Natural killer cell (primary cell): ENCODE measurements at regions not wholly inside any gene's neighbourhood (a gene's known extent, or its start where the extent isn't known, plus 50 kb on each side); places are given as distances from the start of the nearest gene placed in this dataset.

Source experiments
- ATAC-seq, 3 donors: fragments of 150-1000 bp in 2 of 3; fragments of 200-7000 bp in 1 of 3; cut with Tn5 transposase; 1 replicate in 1 of 3; 2 replicates in 2 of 3; pipeline ENCODE4 v1.10.0; 2021; ENCODE audit warnings: mild to moderate bottlenecking in 2 of 3, moderate library complexity in 2 of 3
- DNase-seq, 2 donors: peaks; one replicate each; pipeline versions ENCODE4 v3.0.0 to v3.0.0-alpha.2; 2013 to 2021; ENCODE audit warnings: mixed read lengths in 1 of 2
- H3K27ac ChIP-seq: one replicate; pipeline ENCODE4 v1.5.1; 2013; ENCODE audit warnings: mild to moderate bottlenecking, low read length
- H3K27me3 ChIP-seq: one replicate; pipeline ENCODE4 v1.6.1; 2013; ENCODE audit warnings: low read length; ENCODE audit not compliant: control insufficient read depth, insufficient read depth
- H3K36me3 ChIP-seq: one replicate; pipeline ENCODE4 v1.6.1; 2013; ENCODE audit warnings: low read length; ENCODE audit not compliant: control insufficient read depth, insufficient read depth
- H3K4me1 ChIP-seq: one replicate; pipeline ENCODE4 v1.6.1; 2013; ENCODE audit warnings: low read length; ENCODE audit not compliant: control insufficient read depth, insufficient read depth
- H3K4me3 ChIP-seq: one replicate; pipeline ENCODE4 v1.5.1; 2013; ENCODE audit warnings: low read length
- H3K9me3 ChIP-seq: one replicate; pipeline ENCODE4 v1.6.1; 2013; ENCODE audit warnings: low read length; ENCODE audit not compliant: control insufficient read depth, insufficient read depth
- H3K27ac Mint-ChIP-seq, 2 donors: one replicate each; pipeline ENCODE4 v1.8.0; 2022; ENCODE audit warnings: mild to moderate bottlenecking in 2 of 2, mixed read lengths in 2 of 2, moderate library complexity in 1 of 2
- H3K27me3 Mint-ChIP-seq, 2 donors: one replicate each; pipeline ENCODE4 v1.8.0; 2022; ENCODE audit warnings: low read depth in 2 of 2, mixed read lengths in 2 of 2
- H3K36me3 Mint-ChIP-seq: one replicate; pipeline ENCODE4 v1.8.0; 2022; ENCODE audit warnings: mixed read lengths
- H3K4me1 Mint-ChIP-seq, 2 donors: one replicate each; pipeline ENCODE4 v1.8.0; 2022; ENCODE audit warnings: mixed read lengths in 2 of 2
- H3K4me3 Mint-ChIP-seq: one replicate; pipeline ENCODE4 v1.8.0; 2022; ENCODE audit warnings: mild to moderate bottlenecking, moderate library complexity, mixed read lengths
- H3K9me3 Mint-ChIP-seq, 2 donors: one replicate each; pipeline ENCODE4 v1.8.0; 2022; ENCODE audit warnings: mixed read lengths in 2 of 2
- CTCF ChIP-seq: fragments of 200-600 bp; IDR thresholded peaks from one replicate; pipeline ENCODE4 v1.8.0; 2022; ENCODE audit warnings: antibody characterized with exemption
- WGBS: methylation state at CpG from one replicate; pipeline ENCODE4 v1.1.7; 2013; ENCODE audit warnings: missing lambda C conversion rate; ENCODE audit not compliant: insufficient coverage; 5-methylcytosine and 5-hydroxymethylcytosine counted together
- intact Hi-C: fragments of 100-400 bp; cut with micrococcal nuclease; formaldehyde crosslinking; loops from one replicate; pipeline ENCODE4 v1.14.2; 2022

- DNase-seq (no peak), ATAC-seq (no peak)
- no peaks in the 10 kb centered on the region for H3K9me3 ChIP-seq
- H3K4me1 ChIP-seq: no peaks in the 10 kb centered on the region
- Mint-ChIP-seq H3K4me1 (no peaks in the 10 kb centered on the region), H3K9me3 (peaks cover 2 to 4% of the 10 kb centered on the region in 2 donors), H3K27ac (no peak overlapping the region), H3K36me3 (no peaks in the 10 kb centered on the region), H3K4me3 (no peak overlapping the region), H3K27me3 (no peaks in the 10 kb centered on the region)
- no peaks in the 10 kb centered on the region for H3K27me3 ChIP-seq
- WGBS: no CpG with 5 or more reads among the region's 1 CpG
- intact Hi-C loops: no loop called here
- no peaks in the 10 kb centered on the region for H3K36me3 ChIP-seq
- no peak overlapping the region for H3K4me3 ChIP-seq
- no peak for TF ChIP-seq CTCF
- no peak overlapping the region for H3K27ac ChIP-seq
Measured at GRCh38 chr13:80585531-80585930, 244.6 kb upstream of the SPRY2 start.

DNA sequence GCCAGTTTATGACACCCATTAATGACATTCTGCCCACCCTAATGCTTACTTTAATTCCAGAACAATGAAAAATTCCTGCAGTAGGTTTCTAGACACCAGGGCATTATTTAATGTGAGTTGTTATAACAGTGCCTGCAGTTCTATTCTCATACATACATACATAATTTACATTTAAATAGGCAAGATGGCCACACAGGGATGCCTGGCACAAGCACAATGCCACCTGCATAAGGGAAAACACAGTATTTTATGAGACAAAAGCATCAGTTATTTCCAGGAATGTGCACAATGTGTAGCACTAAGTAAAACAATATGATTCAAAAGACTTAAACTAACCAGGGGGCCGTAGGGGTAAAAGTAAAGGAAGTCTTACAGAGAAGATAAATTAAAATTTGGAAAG lies 243.9 kb upstream of the SPRY2 start:
- no peaks in the 10 kb centered on the region for H3K27me3 ChIP-seq
- H3K9me3 ChIP-seq: no peaks in the 10 kb centered on the region
- Mint-ChIP-seq H3K4me3 (no peak overlapping the region), H3K4me1 (no peaks in the 10 kb centered on the region), H3K9me3 (peaks cover 2 to 4% of the 10 kb centered on the region in 2 donors), H3K27ac (no peak overlapping the region), H3K27me3 (no peaks in the 10 kb centered on the region), H3K36me3 (no peaks in the 10 kb centered on the region)
- no peaks in the 10 kb centered on the region for H3K36me3 ChIP-seq
- DNase-seq: no peak
- no CpG with 5 or more reads among the region's 1 CpG for WGBS
- intact Hi-C loops: no loop called here
- H3K4me1 ChIP-seq: no peaks in the 10 kb centered on the region
- no peak overlapping the region for H3K27ac ChIP-seq
- ATAC-seq: no peak
- H3K4me3 ChIP-seq: no peak overlapping the region
- no peak for TF ChIP-seq CTCF

DNA sequence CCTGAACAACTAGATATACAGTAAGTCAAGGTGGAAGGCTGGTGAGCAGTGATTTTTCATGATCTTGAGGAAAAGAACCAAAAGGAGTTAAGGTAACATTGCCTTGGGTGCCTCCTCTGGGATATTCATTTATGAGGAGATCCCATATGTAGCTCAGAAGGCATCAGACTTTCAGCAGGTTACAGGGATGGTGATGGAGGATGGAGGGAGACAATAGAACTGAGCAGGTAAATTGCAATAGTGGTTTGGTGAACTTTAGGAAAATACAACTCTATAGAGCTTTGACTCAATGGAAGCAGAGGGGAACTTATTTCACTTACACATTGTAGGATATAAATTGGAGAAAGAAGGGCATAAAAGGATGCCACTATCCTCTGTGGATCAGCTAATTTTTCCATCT lies 243.4 kb upstream of the SPRY2 start:
- no peak for ATAC-seq
- H3K36me3 ChIP-seq: no peaks in the 10 kb centered on the region
- intact Hi-C loops: no loop called here
- no peaks in the 10 kb centered on the region for H3K4me1 ChIP-seq
- no peaks in the 10 kb centered on the region for H3K27me3 ChIP-seq
- no peak overlapping the region for H3K27ac ChIP-seq
- H3K4me3 ChIP-seq: no peak overlapping the region
- no peak for TF ChIP-seq CTCF
- H3K36me3 Mint-ChIP-seq: no peaks in the 10 kb centered on the region
- H3K9me3 ChIP-seq: no peaks in the 10 kb centered on the region
- DNase-seq: no peak
- H3K9me3 Mint-ChIP-seq: peaks cover 2 to 4% of the 10 kb centered on the region in 2 donors
- no peaks in the 10 kb centered on the region for H3K27me3 Mint-ChIP-seq
- no peak overlapping the region for H3K4me3 Mint-ChIP-seq
- no peaks in the 10 kb centered on the region for H3K4me1 Mint-ChIP-seq
- no peak overlapping the region for H3K27ac Mint-ChIP-seq

GRCh38 chr13:80577926-80578670 lies 237.2 kb upstream of the SPRY2 start:
- no peak for TF ChIP-seq CTCF
- Histone ChIP-seq H3K36me3 (no peaks in the 10 kb centered on the region), H3K27ac (no peak overlapping the region), H3K9me3 (no peaks in the 10 kb centered on the region), H3K27me3 (no peaks in the 10 kb centered on the region), H3K4me3 (no peak overlapping the region), H3K4me1 (no peaks in the 10 kb centered on the region)
- ATAC-seq (no peak), DNase-seq (no peak)
- no peak overlapping the region for H3K27ac Mint-ChIP-seq
- intact Hi-C loops: no loop called here
- no peaks in the 10 kb centered on the region for H3K9me3 Mint-ChIP-seq
- no peaks in the 10 kb centered on the region for H3K36me3 Mint-ChIP-seq
- no peaks in the 10 kb centered on the region for H3K27me3 Mint-ChIP-seq
- H3K4me1 Mint-ChIP-seq: no peaks in the 10 kb centered on the region
- WGBS: 87% methylated on average over 10 of the region's 10 CpGs
- no peak overlapping the region for H3K4me3 Mint-ChIP-seq
